GM12874 (cell line): ENCODE measurements at regions not wholly inside any gene's neighbourhood (a gene's known extent, or its start where the extent isn't known, plus 50 kb on each side); places are given as distances from the start of the nearest gene placed in this dataset.

Experiments
- TF ChIP-seq, protein P1 (sequence below): IDR thresholded peaks from 2 replicates; pipeline ENCODE4 v1.5.1; 2011; ENCODE audit warnings: low read depth, mild to moderate bottlenecking, control low read depth, low read length, moderate library complexity; ENCODE audit not compliant: insufficient read depth

DNA sequence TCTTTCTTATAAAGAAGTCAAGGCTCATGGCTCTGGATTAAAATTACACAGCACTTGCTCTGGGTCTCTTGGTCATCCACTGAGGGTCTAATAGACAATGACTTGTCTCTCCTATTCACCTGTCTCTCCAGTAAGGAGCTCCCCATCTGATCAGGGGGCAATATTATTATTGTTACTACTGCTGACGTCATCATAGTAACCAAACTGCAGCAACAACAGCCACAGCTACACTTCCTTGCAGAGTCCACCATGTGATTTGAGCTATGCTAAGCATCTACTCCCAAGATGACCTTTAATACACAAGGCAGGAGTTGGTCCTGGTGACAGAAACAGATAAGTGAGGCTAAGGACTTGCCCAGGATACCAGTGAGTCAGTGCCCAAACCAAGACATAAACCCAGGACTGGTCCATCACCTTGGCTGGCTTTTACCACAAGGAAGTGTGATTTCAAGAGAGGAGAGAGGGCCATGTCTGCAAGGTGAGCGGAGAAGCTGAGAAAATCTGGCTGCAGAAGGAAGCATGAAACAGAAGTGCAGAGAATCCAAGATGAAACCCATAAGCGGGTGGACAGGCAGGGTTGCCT is 602.5 kb downstream of the PTPRU start:
- TF ChIP-seq, protein P1, sequence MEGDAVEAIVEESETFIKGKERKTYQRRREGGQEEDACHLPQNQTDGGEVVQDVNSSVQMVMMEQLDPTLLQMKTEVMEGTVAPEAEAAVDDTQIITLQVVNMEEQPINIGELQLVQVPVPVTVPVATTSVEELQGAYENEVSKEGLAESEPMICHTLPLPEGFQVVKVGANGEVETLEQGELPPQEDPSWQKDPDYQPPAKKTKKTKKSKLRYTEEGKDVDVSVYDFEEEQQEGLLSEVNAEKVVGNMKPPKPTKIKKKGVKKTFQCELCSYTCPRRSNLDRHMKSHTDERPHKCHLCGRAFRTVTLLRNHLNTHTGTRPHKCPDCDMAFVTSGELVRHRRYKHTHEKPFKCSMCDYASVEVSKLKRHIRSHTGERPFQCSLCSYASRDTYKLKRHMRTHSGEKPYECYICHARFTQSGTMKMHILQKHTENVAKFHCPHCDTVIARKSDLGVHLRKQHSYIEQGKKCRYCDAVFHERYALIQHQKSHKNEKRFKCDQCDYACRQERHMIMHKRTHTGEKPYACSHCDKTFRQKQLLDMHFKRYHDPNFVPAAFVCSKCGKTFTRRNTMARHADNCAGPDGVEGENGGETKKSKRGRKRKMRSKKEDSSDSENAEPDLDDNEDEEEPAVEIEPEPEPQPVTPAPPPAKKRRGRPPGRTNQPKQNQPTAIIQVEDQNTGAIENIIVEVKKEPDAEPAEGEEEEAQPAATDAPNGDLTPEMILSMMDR, result no peak

DNA sequence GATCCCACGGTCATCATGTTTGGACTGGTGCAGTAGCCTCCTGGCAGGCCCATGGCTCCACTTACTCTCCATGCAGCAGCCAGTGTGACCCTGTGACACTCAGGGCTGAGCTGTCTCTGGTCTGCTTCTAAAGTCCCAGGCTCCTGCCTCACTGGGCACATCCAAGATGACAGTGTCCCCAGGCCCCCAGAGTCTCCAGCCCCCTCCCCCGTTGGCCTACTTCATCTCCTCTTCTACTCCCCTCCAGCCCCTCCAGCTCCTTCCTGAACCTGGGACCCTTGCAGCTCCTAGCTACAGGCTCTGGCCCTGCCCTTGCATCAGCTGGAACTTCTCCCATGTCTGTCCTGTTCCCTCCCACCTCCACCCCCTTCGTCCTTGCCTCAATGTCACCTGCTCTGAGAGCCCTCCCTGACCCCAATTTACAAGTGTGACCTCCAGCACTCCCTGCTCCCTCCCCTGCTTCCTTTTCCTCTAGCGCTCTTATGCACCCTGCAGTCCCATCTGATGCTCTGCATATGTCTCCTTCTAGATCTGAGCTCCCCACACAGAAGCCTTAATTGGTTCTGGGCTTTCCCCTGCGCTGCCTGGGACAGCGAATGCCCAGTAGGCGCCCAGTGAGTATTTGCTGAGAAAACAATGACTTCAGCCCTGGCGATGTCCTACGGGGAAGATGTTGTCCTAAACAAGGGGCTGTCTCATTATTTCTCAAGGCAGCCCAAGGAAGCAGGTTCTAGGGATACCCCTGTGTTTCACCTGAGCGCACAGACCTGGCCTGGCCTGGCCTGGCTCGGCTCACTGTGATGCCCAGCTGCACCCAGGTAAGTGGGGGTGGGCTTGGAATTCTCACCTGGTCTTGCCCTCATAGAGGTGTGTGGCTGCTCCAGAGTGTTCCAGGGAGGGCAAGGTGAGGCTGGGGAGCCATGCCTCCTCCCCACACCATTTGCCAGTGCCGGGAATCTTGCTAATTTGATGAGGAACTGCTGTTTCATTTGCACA is 600.6 kb downstream of the PTPRU start:
- TF ChIP-seq, protein P1, result no peak

DNA sequence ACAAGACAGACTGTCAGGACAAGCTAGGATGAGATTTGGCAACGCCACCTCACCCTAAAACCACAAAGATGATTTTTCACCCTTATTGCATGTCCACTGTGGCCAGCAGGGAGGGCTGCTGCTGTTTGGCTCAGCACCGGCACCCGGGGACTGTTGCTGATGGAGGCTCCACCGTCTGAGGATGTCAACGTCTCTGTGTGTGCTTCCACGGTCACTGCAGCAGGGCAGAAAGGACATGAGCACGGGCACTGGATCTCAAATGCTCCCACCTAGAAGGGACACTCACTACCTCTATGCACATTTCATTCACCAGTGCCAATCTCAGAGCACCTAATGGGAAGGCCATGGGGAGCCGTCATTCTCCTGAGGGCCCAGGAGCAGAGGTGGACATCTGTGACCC is 599.6 kb downstream of the PTPRU start:
- TF ChIP-seq, protein P1, result no peak

DNA sequence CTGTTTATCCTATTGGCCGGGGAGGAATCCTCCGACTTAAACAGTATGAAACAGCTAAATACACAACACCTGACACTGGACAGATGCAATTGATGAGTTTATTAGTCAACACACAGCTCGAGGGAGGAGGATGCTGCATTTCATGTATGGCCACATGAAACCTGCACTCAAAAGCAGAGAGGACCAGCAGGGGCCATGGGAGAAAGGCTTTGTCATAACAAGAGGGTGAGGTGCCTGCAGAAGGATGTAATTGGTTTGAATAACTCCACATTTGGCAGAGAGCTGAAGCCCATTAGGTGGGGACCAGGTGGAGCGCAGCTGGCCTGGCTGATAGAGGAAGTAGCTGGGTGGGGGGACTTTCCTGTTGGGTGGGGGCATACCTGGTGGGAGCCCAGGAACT is 599.1 kb downstream of the PTPRU start:
- TF ChIP-seq, protein P1, result no peak

DNA sequence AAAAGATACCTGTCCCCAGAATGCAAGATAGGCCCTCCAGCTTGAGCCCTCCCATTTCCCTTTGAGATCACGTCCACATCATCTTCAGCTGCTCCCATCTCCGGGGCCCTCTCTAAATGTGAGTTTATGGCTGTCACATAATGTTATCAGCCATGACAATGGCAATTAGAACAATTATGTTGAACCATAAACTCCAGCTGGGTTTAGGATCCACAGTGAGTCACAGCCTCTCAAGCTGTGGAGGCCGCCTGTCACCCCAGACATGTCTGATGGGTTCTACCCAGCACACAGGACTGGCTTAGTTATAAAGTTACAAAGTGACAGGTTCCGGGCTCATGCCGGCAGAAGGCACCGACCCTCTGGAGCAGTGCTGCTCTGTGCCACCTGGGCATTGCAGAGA is 597.3 kb downstream of the PTPRU start:
- TF ChIP-seq, protein P1, result no peak

DNA sequence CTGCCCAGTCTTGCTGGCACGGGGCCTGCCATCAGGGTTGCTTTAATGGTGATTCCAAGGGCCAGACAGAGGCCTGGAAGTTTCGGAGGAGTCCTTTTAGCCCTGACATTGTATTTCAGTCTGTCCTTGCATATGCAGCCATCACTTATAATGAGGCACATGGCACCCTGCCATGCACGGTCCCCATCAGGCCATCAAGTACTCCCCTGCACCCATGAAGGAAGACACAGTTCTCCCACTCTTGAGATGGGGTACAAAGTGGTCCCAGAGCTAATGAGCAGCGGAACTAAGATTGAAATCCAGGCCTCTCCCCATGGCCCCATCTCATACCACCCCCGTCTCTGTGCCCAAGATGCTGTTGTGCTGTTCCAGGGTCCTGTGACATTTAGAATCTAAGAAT is 596.6 kb downstream of the PTPRU start:
- TF ChIP-seq, protein P1, result no peak

DNA sequence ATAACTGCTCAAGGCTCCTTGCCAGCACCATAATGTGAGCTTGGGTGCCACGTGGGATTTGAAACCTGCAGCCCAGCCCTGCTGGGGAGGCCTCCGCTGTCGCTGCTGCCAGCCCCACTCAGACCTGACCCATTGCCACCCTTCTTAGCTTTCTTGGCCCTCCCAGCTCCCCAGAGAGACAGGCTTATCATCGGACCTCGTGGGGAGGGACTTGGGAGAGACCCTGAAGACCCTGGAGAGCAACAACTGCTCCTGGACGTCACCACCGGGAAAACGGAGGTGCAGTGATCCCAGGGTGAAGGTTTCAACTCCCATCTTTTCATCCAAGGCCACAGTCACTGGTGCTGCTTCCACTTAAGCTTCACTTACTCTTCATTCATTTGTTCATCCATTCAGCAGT is 596.1 kb downstream of the PTPRU start:
- TF ChIP-seq, protein P1, result no peak
